ENCODE measurements at regions not wholly inside any gene's neighbourhood (a gene's known extent, or its start where the extent isn't known, plus 50 kb on each side); places are given as distances from the start of the nearest gene placed in this dataset.

- no peak for TF ChIP-seq CTCF (IDR thresholded peaks at IDR 0.05; ENCODE audit: low read depth, low read length, poor library complexity, severe bottlenecking)
- TF ChIP-seq EZH2phosphoT487 (IDR thresholded peaks at IDR 0.05; ENCODE audit: borderline replicate concordance, low read length) = no peak
Measured at GRCh38 chr1:195789321-195789720, 818.9 kb downstream of the KCNT2 start.
